Colon (tissue), 2 donors: ENCODE measurements at regions not wholly inside any gene's neighbourhood (a gene's known extent, or its start where the extent isn't known, plus 50 kb on each side); places are given as distances from the start of the nearest gene placed in this dataset.

ENCODE experiments used
- FAIRE-seq: peaks from 2 replicates; lab custom pipeline; 2012; peaks lifted over from hg19 to GRCh38; lab: Jason Lieb, UNC
- donor health status: control.
- donor health status: control.

GRCh38 chr3:124552224-124552623 is 178.0 kb upstream of the UMPS start:
- FAIRE-seq = no peak

- no peak for FAIRE-seq
Observed at GRCh38 chr3:124553178-124553577, 177.1 kb upstream of the UMPS start.

DNA sequence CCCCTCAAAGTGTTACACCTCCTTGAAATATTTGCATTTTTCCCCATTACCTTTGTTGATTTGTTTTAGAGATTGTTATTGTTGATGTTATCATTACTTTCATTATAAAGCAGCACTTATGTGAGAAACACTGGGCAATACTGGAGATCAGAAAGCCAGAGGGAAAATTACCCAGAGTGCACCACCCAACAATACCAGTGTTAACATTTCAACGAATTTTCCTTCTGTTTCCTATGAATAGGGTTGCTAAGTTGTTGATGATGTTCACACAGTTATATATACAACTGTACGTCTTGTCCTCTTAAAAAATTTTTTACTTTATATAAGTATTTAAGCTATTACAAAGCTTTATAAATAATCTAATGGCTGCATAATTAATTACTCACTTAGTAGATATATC is 173.6 kb upstream of the UMPS start:
- FAIRE-seq = no peak

DNA sequence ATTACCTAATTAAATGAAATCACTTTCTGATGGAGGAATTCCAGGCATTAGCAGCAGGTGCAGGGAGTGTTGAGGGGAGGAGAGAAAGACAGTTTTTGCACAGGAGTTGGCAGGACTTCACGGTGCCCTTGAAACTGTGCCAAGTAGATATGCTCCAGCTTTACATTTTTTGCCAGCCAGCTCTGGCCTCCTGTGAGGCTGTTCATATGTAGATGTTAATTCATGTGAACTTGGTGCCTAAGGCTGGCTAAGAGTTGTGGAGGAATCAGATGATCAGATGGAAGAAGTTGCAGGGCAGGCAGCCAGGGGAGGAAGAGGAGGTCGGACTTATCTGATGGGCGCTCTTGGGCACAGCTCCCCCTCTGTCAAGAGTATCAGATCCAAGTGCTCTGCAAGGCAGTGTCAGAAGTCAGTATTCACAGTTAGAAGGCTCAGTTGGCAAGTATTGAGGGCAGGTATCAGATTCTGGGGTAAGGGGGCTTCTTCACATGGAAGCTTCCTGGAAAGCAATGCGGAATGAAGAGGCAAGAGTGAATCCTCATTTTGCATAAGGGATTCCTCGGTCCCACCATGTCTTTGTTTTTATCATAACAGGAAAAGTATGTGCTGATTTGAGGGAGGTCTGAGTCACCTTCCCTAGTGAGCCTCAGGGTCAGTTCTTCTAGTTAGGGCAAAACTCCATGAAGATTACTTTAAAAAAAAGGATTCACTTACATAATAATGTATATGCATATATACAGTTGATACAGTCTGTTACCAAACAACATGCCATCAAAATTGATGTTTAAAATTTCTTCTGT is 172.6 kb upstream of the UMPS start:
- no peak for FAIRE-seq

GRCh38 chr3:124558991-124559845 is 171.0 kb upstream of the UMPS start:
- FAIRE-seq = no peak

GRCh38 chr3:124559846-124560574 is 170.2 kb upstream of the UMPS start:
- no peak for FAIRE-seq

DNA sequence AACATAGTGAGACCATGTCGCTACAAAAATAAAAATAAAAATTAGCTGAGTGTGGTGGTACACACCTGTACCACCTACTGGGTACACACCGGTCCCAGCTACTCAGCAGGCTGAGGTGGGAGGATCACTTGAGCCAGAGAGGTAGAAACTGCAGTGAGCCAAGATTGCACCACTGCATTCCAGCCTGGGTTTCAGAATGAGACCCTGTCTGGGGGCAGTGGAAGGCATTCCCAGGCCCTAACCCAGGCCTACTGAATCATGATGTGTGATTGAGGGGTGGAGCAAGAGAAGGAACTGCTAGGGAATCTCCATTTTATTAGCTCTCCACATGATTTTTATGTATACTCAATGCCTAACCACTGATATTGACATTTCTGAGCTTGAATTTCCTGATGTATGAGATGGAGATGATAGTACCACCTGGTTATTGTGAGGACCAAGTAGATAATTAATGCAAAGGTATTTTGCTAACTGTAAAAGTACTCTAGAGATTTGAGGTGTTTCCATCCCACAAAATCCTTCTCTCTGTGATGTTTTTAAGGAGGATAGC is 169.5 kb upstream of the UMPS start:
- no peak for FAIRE-seq

DNA sequence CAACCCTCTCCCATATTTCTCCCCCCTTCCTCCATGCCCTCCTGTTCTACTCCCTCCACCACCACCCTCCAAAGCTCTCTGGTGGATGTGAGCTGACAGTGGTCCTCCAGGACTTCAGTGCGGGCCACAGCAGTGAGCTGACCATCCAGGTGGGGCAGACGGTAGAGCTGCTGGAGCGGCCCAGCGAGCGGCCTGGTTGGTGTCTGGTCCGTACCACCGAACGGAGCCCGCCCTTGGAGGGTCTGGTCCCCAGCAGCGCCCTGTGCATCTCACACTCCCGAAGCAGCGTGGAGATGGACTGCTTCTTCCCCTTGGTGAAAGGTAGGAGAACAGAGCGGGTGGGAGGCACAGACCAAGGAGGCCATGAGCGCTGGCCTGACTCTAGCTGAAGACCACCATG is 167.5 kb upstream of the UMPS start:
- FAIRE-seq = no peak

DNA sequence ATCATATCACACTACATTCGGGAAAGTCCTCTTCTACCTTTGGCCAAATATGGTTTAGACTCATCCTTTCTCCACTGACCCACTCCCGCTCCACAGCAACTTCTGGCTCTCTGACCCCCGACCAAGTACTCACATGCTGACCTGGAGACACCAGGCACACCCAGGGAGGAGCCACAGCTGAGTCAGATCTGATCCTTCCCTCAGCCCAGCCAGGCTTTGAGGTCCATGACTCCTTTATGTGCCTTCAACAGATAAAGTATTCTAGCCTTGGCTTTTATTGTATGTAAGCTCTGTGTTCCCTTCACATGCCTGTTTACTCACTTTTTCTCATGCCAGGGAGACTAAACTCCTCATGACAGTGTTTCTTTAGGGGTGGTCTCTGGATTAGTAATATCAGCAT is 166.9 kb upstream of the UMPS start:
- no peak for FAIRE-seq

DNA sequence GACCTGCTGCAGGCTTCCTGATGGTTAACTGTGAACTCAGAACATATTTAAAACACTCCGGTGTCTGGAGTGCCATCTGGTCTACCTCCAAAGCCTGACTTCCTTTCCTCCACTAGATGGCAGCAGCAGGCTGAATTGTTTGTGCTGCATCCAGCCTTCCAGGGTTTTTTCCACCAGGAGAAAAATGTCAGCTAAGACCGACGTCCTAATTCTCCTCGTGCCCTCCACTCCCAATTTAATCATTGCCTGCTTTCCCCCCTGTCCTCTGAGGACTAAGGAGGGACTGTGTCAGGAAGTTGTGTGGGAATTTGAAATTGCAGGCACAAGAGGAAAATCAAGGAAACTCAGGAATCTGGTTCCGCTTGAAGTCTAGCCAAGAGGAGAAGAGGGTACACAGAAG is 165.2 kb upstream of the UMPS start:
- no peak for FAIRE-seq

DNA sequence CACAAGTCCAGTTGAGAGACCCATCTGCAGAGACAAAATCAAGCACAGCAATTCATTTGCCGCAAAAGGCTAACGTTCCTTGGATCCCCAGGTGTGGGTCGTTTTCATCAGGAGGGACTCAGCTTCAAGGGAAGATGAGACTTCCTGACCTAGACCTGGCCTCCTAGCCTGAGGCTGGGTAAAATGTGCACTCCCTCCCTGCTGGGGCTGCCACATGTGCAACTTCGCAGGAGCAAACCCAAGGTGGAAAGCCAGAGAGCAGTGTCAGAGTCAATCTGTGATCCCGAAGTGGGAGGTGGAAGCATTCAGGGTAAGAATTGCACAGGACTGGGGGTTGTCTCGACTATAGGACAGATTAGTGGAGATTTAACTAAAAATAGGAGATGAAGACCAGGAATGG is 164.7 kb upstream of the UMPS start:
- FAIRE-seq = no peak

DNA sequence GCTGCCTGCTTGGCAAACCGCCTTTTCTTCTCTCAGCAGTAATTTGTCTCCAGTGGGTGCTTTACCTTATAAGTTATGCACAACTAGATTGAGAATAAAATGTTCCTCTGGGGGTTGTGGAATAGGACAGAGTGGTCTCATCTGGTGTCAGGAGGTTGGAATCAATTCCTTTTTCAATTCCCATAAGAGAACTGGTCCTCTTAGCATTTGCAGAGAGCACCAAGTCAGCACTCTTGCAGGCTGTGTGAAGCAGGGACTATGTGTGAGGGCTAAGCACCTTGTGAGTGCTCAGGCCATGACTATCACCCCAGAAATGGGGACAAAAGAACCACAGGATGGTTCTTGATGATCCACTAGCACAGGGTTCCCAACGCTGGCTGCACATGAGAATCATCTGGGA is 163.6 kb upstream of the UMPS start:
- FAIRE-seq = no peak

- FAIRE-seq = no peak
Observed at GRCh38 chr3:124567179-124567578, 163.1 kb upstream of the UMPS start.

GRCh38 chr3:124569761-124570160 is 160.5 kb upstream of the UMPS start:
- FAIRE-seq = no peak

GRCh38 chr3:124570232-124570631 is 160.0 kb upstream of the UMPS start:
- no peak for FAIRE-seq

DNA sequence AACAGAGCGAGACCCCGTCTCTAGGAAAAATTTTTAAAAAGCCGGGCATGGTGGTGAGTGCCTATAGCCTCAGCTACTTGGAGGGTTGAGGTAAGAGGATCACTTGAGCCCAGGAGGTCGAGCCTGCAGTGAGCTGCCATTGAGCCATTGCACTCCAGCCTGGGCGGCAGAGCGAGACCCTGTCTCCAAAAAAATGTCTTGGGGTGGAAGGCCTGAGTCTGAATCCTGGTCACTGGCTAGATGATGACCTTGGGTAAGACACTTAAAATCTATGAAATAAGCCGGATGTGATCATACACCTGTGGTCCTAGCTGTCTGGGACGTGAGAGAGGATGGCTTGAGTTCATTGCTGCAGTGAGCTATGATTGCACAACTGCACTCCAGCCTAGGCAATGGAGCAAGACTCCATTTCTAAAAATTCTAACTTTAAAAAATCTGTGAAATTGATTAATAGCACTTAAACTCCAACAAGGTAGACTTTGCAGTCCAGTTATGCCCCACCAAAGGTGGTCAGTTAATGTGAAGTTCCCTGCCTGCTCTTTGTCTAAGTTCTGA is 157.3 kb upstream of the UMPS start:
- no peak for FAIRE-seq

- no peak for FAIRE-seq
Observed at GRCh38 chr3:124574012-124574411, 156.2 kb upstream of the UMPS start.

GRCh38 chr3:124576565-124577493 is 153.4 kb upstream of the UMPS start:
- FAIRE-seq = no peak

DNA sequence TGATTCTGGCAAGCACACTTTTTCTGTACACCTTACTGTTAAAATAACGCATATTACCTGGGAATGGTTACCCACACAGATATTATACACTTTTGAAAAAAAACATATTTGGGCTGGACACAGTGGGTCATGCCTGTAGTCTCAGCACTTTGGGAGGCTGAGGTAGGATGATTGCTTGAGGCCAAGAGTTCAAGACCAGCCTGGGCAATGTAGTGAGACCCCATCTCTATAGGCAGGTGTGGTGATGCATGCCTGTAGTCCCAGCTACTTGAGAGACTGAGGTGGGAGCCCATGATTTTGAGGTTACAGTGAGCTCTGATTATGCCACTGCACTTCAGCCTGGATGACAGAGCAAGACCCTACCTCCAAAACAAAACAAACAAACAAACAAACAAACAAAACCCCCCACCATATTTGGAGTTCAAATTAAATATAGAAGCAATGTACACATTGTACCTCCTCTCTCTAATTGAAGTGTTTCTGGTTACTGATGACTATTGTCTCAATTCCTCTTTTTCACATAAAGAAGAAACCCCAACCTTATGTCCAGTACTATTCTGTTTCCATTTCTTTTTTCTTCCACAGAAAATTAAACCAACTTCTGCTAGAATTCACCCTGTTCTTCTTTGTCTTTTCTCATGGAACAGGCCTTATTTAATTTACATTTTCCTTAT is 152.6 kb upstream of the UMPS start:
- no peak for FAIRE-seq

DNA sequence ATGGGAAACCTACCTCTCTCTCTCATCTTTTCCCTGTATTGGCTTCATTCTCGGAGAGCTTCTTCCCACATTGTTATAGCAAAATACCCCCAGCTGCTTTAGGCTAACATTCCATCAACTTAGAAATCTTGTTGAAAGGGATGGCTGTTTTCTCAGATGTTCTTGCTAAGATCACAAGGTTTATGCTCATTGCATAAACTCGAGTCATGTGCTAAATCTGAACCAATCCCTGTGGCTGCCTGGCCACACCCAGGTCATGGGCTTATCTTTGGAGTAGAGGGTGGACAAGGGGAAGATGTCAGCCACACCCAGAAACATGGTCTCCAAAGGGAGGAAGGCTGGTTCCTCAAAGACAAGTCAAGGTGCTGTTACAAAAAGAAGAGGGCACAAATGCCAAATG is 150.6 kb upstream of the UMPS start:
- FAIRE-seq = no peak

DNA sequence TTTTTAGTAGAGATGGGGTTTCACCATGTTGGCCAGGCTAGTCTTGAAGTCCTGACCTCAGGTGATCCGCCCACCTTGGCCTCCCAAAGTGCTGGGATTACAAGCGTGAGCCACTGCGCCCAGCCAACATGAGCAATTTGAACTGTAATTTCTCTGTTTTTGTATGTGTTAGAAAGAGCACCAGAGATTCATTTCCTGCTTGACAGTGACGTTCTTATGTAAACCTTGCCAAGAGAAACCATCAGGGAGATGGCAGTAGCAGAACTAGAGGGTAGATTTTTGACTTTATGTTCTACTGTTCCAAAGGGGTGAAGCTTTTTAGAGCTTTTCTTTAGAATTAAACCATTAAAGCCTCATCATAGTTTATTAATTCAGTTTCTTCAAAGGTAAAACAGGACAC is 148.1 kb upstream of the UMPS start:
- FAIRE-seq = no peak
